ENCODE measurements at regions not wholly inside any gene's neighbourhood (a gene's known extent, or its start where the extent isn't known, plus 50 kb on each side); places are given as distances from the start of the nearest gene placed in this dataset.

- H3K36me3 Mint-ChIP-seq (ENCODE audit: insufficient read depth, unreplicated experiment): peaks cover 6% of the 10 kb centered on the region
- ChIA-PET POLR2A (no interaction called here), CTCF (no interaction called here)
- BruUV-seq (replicated peaks): no TSS peak
- H3K9me3 Mint-ChIP-seq (ENCODE audit: unreplicated experiment): peaks cover 7% of the 10 kb centered on the region
- DNase-seq (ENCODE audit: unreplicated experiment): no peak
- intact Hi-C loops (cut with micrococcal nuclease): no loop called here
- no peak overlapping the region for H3K4me3 Mint-ChIP-seq (ENCODE audit: unreplicated experiment)
- H3K27me3 Mint-ChIP-seq (ENCODE audit: insufficient read depth, unreplicated experiment): no peaks in the 10 kb centered on the region
- TF ChIP-seq, protein P1, sequence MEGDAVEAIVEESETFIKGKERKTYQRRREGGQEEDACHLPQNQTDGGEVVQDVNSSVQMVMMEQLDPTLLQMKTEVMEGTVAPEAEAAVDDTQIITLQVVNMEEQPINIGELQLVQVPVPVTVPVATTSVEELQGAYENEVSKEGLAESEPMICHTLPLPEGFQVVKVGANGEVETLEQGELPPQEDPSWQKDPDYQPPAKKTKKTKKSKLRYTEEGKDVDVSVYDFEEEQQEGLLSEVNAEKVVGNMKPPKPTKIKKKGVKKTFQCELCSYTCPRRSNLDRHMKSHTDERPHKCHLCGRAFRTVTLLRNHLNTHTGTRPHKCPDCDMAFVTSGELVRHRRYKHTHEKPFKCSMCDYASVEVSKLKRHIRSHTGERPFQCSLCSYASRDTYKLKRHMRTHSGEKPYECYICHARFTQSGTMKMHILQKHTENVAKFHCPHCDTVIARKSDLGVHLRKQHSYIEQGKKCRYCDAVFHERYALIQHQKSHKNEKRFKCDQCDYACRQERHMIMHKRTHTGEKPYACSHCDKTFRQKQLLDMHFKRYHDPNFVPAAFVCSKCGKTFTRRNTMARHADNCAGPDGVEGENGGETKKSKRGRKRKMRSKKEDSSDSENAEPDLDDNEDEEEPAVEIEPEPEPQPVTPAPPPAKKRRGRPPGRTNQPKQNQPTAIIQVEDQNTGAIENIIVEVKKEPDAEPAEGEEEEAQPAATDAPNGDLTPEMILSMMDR (IDR thresholded peaks at IDR 0.05; ENCODE audit: unreplicated experiment): no peak
- peaks cover 5% of the 10 kb centered on the region for H3K4me1 Mint-ChIP-seq (ENCODE audit: insufficient read depth, unreplicated experiment)
- no peak overlapping the region for H3K27ac Mint-ChIP-seq (ENCODE audit: low read depth, unreplicated experiment)
Measured at GRCh38 chr3:72565593-72565992, 282.7 kb downstream of the SHQ1 start.

- Mint-ChIP-seq H3K36me3 (ENCODE audit: insufficient read depth, unreplicated experiment) (peaks cover 6% of the 10 kb centered on the region), H3K4me1 (ENCODE audit: insufficient read depth, unreplicated experiment) (peaks cover 5% of the 10 kb centered on the region), H3K9me3 (ENCODE audit: unreplicated experiment) (peaks cover 7% of the 10 kb centered on the region), H3K27me3 (ENCODE audit: insufficient read depth, unreplicated experiment) (no peaks in the 10 kb centered on the region), H3K27ac (ENCODE audit: low read depth, unreplicated experiment) (no peak overlapping the region), H3K4me3 (ENCODE audit: unreplicated experiment) (no peak overlapping the region)
- DNase-seq (ENCODE audit: unreplicated experiment): no peak
- POLR2A ChIA-PET: no interaction called here
- BruUV-seq (replicated peaks): no TSS peak
- intact Hi-C loops (cut with micrococcal nuclease): no loop called here
- TF ChIP-seq, protein P1 (IDR thresholded peaks at IDR 0.05; ENCODE audit: unreplicated experiment): no peak
- CTCF ChIA-PET: interaction anchor here (0.6 kb wide), 1 partner anchor 13 kb away, joined by 3 read pairs; no protein-coding TSS in a partner anchor
Measured at GRCh38 chr3:72563690-72564370, 284.4 kb downstream of the SHQ1 start.

- intact Hi-C loops (cut with micrococcal nuclease): no loop called here
- Mint-ChIP-seq H3K9me3 (ENCODE audit: unreplicated experiment) (peaks cover 14% of the 10 kb centered on the region), H3K36me3 (ENCODE audit: insufficient read depth, unreplicated experiment) (peaks cover 6% of the 10 kb centered on the region), H3K27me3 (ENCODE audit: insufficient read depth, unreplicated experiment) (no peaks in the 10 kb centered on the region), H3K4me1 (ENCODE audit: insufficient read depth, unreplicated experiment) (peaks cover 5% of the 10 kb centered on the region), H3K4me3 (ENCODE audit: unreplicated experiment) (no peak overlapping the region), H3K27ac (ENCODE audit: low read depth, unreplicated experiment) (no peak overlapping the region)
- ChIA-PET CTCF (interaction anchor here (0.5 to 0.6 kb wide), 2 partner anchors 31 to 130 kb away, joined by 3 read pairs; no protein-coding TSS in a partner anchor), POLR2A (no interaction called here)
- TF ChIP-seq, protein P1 (IDR thresholded peaks at IDR 0.05; ENCODE audit: unreplicated experiment): no peak
- no TSS peak for BruUV-seq (replicated peaks)
- DNase-seq (ENCODE audit: unreplicated experiment): no peak
Measured at GRCh38 chr3:72560846-72561675, 287.2 kb downstream of the SHQ1 start.

DNA sequence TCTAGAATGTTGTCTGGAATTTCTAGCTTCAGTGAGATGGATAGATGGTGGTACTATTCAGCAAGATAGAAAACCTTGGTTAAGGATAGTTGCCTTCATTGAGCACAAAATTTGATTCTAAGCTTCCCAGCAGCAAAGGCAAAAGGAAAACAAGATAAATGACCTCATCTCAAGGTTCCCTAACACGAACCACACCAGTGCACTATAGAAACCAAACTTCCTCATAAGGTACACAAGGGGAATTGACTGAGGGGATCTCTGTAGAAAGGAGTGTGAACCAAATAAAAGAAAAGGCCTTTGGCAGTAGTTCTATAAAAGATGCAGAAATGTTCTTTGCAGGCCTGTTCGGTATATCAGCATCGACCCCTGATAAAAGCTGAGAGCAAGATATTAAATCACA, 288.9 kb downstream of the SHQ1 start:
- TF ChIP-seq, protein P1 (IDR thresholded peaks at IDR 0.05; ENCODE audit: unreplicated experiment): no peak
- H3K36me3 Mint-ChIP-seq (ENCODE audit: insufficient read depth, unreplicated experiment): peaks cover 12% of the 10 kb centered on the region
- no peak overlapping the region for H3K27ac Mint-ChIP-seq (ENCODE audit: low read depth, unreplicated experiment)
- no peaks in the 10 kb centered on the region for H3K27me3 Mint-ChIP-seq (ENCODE audit: insufficient read depth, unreplicated experiment)
- ChIA-PET POLR2A (interaction anchor here (0.7 kb wide), 1 partner anchor 60 kb away, joined by 3 read pairs; no protein-coding TSS in a partner anchor), CTCF (interaction anchor here (1.0 kb wide), 1 partner anchor 10 kb away, joined by 3 read pairs; no protein-coding TSS in a partner anchor)
- intact Hi-C loops (cut with micrococcal nuclease): no loop called here
- BruUV-seq (replicated peaks): no TSS peak
- H3K4me3 Mint-ChIP-seq (ENCODE audit: unreplicated experiment): no peak overlapping the region
- H3K9me3 Mint-ChIP-seq (ENCODE audit: unreplicated experiment): peaks cover 15% of the 10 kb centered on the region
- no peak for DNase-seq (ENCODE audit: unreplicated experiment)
- H3K4me1 Mint-ChIP-seq (ENCODE audit: insufficient read depth, unreplicated experiment): peaks cover 5% of the 10 kb centered on the region

All from MCF 10A (cell line).